Testis (tissue), 2 donors: ENCODE measurements at regions not wholly inside any gene's neighbourhood (a gene's known extent, or its start where the extent isn't known, plus 50 kb on each side); places are given as distances from the start of the nearest gene placed in this dataset.

ENCODE experiments used
- CTCF ChIP-seq, 3 experiments: fragments of 450-650 bp in 2 of 3; fragments of 200-600 bp in 1 of 3; sonication (generic) in 1 of 3; IDR thresholded peaks; one replicate each; pipeline ENCODE4 v1.5.1; 2016 to 2019; ENCODE audit warnings: antibody characterized with exemption in 3 of 3, mild to moderate bottlenecking in 2 of 3, moderate library complexity in 1 of 3
- POLR2A ChIP-seq: fragments of 450-650 bp; IDR thresholded peaks from one replicate; pipeline ENCODE4 v1.6.1; 2017; ENCODE audit warnings: antibody characterized with exemption, mild to moderate bottlenecking, moderate library complexity

- no peak for TF ChIP-seq CTCF (IDR thresholded peaks at IDR 0.05)
- TF ChIP-seq POLR2A = no peak
Measured at GRCh38 chr5:118705959-118706667, 282.2 kb downstream of the DTWD2 start.
